Neural progenitor cell (in vitro differentiated cells): ENCODE measurements at regions not wholly inside any gene's neighbourhood (a gene's known extent, or its start where the extent isn't known, plus 50 kb on each side); places are given as distances from the start of the nearest gene placed in this dataset.

Experiments
- EZH2 ChIP-seq: fragments of 200-600 bp; sonication (generic); IDR thresholded peaks from 2 replicates; pipeline ENCODE4 v1.6.1; 2017; ENCODE audit warnings: antibody characterized with exemption, mild to moderate bottlenecking, moderate library complexity
- TF ChIP-seq, protein P1 (sequence below): fragments of 200-600 bp; sonication (generic); IDR thresholded peaks from 2 replicates; pipeline ENCODE4 v1.5.1; 2017; ENCODE audit warnings: antibody characterized with exemption, mild to moderate bottlenecking

DNA sequence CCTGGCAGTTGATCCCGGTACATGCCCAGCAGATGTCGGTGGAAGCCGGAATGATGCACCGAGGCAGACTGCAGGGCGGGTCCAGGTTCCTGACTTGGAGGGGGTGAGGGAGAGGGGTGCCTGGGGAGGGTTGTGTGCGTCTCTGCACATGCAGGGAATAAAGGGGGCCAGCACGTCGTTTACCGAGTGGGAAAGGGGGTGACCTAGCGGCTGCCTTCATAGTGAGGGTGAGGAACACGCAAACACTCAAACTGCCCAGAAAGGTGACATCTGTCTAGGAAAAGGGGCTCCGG lies 801.7 kb downstream of the TBC1D22A start:
- TF ChIP-seq, protein P1, sequence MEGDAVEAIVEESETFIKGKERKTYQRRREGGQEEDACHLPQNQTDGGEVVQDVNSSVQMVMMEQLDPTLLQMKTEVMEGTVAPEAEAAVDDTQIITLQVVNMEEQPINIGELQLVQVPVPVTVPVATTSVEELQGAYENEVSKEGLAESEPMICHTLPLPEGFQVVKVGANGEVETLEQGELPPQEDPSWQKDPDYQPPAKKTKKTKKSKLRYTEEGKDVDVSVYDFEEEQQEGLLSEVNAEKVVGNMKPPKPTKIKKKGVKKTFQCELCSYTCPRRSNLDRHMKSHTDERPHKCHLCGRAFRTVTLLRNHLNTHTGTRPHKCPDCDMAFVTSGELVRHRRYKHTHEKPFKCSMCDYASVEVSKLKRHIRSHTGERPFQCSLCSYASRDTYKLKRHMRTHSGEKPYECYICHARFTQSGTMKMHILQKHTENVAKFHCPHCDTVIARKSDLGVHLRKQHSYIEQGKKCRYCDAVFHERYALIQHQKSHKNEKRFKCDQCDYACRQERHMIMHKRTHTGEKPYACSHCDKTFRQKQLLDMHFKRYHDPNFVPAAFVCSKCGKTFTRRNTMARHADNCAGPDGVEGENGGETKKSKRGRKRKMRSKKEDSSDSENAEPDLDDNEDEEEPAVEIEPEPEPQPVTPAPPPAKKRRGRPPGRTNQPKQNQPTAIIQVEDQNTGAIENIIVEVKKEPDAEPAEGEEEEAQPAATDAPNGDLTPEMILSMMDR: no peak
- no peak for TF ChIP-seq EZH2
